ENCODE measurements at regions not wholly inside any gene's neighbourhood (a gene's known extent, or its start where the extent isn't known, plus 50 kb on each side); places are given as distances from the start of the nearest gene placed in this dataset.

GRCh38 chr4:130753926-130754325 lies 1658.0 kb downstream of the C4orf33 start:
- TF ChIP-seq, protein P1, sequence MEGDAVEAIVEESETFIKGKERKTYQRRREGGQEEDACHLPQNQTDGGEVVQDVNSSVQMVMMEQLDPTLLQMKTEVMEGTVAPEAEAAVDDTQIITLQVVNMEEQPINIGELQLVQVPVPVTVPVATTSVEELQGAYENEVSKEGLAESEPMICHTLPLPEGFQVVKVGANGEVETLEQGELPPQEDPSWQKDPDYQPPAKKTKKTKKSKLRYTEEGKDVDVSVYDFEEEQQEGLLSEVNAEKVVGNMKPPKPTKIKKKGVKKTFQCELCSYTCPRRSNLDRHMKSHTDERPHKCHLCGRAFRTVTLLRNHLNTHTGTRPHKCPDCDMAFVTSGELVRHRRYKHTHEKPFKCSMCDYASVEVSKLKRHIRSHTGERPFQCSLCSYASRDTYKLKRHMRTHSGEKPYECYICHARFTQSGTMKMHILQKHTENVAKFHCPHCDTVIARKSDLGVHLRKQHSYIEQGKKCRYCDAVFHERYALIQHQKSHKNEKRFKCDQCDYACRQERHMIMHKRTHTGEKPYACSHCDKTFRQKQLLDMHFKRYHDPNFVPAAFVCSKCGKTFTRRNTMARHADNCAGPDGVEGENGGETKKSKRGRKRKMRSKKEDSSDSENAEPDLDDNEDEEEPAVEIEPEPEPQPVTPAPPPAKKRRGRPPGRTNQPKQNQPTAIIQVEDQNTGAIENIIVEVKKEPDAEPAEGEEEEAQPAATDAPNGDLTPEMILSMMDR (IDR thresholded peaks at IDR 0.05) = no peak
- TF ChIP-seq POLR2A (IDR thresholded peaks at IDR 0.05) = no peak

Measured in vagina (tissue), 2 donors.